HG03135 (cell line): ENCODE measurements at regions not wholly inside any gene's neighbourhood (a gene's known extent, or its start where the extent isn't known, plus 50 kb on each side); places are given as distances from the start of the nearest gene placed in this dataset.
"Not testable (repeated sequence)": the region's sequence is repeated elsewhere in the genome, so short reads cannot be mapped to it uniquely, and the experiment has no call there.

Experiments used
- ATAC-seq: cut with Tn5 transposase; IDR thresholded peaks from one replicate; pipeline ENCODE4 v1.9.1; 2021; ENCODE audit warnings: mild to moderate bottlenecking, moderate library complexity; ENCODE audit not compliant: unreplicated experiment

DNA sequence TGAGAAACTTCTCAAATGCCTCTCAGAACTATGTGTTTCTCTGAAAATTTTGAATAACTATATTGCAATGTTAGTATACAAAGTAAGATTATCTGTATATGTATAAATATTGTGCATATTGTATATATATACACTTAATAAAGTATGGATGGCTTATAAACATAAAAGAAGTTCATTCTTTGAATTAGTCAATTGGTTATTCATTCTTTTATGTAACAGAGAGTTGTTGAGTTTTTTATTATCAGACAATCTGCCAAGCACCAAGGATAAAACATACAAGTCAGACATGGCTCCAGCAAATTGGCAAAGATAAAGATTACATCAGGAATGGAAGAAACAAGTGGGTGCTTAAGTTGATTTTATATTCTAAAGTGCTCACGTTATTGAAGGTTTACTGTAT lies 289.1 kb upstream of the EYS start:
- no peak for ATAC-seq

DNA sequence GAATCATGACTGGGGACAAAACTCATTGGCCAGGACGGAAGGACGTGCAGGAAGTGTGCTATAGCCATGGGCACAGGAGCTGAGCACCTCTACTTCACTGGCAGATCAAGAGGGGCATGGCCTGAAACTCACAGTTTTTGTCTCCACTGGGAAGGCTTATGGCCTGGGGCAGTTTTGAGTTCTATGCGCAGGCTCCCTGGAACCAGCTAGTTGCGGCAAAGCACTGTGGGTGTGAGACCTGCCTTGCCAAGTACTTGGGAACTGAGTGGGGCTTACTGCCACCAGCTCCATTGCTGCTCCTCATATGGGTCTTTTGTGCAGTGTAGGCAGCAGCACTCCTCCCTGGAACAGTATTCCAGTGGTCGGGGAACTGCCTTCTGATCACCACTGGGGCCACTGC lies 282.6 kb upstream of the EYS start:
- ATAC-seq = no peak

DNA sequence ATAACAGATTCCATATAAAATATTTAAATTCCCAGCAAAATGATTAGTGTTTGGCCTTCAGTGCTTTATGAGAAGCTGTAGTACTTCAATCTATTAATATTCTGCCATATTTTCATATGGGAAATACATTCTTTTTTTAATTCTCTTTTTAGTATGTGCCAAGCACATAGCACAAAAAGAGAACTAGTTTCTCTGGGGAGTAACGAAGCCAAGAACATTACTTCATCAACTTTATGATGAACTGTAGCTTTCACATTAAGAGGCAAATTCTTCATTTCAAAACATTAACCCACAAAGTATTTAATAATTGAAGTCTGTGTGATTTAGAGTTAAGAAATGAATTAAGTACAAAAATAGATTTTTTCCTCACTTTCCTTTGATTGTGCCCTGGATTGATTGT lies 281.0 kb upstream of the EYS start:
- ATAC-seq = no peak

DNA sequence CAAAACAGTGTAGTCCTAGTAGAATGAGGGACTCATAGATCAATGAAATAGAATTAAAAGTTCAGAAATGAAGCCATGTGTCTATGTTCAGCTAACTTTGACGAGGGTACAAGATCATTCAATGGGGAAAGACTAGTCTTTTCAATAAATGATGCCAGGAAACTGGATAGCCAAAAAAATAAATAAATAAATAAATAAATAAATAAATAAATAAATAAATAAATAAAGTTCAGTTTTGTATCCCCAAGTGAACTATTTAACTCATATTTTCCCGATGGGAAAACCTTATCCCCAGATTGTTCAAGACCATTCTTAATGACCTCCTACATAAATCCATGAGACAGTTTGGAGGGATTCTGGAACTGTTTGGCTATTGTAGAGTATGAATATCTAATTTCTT lies 277.1 kb upstream of the EYS start:
- no peak for ATAC-seq

DNA sequence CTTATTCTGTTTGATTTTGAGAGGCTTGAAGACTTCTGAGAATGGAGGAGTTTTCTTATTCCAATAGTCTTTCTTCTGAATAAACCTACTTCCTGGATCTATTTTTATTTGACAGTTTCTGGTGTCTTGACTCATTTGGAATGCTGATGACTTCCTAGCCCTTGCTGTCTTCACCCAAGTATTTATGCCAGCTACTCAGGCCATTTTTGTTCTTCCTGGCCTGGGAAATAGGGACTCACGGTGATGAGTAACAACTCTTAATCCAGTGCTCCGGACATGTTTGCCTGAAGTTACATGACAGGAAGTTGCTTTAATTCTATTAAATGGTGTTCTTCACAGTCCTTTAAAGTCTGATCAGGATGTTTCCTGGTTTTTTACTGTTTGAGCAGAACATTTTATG lies 272.1 kb upstream of the EYS start:
- no peak for ATAC-seq

DNA sequence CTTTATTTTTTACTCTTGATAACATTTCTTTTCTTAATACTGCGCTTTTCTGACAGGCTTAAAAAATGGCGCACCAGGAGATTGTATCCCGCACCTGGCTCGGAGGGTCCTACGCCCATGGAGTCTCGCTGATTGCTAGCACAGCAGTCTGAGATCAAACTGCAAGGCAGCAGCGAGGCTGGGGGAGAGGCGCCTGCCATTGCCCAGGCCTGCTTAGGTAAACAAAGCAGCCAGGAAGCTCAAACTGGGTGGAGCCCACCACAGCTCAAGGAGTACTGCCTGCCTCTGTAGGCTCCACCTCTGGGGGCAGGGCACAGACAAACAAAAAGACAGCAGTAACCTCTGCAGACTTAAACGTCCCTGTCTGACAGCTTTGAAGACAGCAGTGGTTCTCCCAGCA lies 264.2 kb upstream of the EYS start:
- not testable (repeated sequence) for ATAC-seq

DNA sequence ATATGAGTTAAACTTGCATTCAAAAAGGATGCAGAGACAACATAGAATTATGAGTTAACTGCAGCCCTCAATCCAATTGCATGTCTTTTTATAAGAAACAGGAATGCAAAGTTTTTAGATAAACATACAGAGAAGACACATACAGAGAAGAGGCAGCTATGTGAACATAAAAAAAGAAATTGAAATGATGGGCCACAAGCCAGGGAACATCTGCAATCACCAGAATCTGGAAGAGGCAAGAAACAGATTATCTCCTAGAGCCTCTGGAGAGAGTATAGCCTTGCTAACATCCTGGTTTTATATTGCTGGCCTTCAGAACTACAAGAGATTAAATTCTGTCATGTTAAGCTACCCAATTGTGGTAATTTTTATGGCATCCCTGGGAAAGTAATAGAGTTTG lies 257.2 kb upstream of the EYS start:
- ATAC-seq = no peak

DNA sequence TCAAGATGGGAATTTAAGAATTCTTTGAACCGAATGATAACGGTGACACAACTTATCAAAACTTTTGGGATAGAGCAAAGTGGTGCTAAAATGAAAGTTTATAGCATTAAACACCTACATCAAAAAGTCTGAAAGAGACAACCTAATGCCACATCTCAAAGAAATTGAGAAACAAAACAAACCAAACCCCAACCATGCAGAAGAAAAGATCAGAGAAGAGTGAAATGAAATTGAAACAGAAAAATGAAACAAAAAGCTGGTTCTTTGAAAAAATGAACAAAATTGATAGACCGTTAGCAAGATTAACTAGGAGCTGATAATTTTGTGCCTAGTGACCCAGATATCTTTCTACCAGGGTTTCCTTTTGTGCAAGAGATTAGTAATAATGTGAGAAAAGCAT lies 248.0 kb upstream of the EYS start:
- ATAC-seq = no peak

DNA sequence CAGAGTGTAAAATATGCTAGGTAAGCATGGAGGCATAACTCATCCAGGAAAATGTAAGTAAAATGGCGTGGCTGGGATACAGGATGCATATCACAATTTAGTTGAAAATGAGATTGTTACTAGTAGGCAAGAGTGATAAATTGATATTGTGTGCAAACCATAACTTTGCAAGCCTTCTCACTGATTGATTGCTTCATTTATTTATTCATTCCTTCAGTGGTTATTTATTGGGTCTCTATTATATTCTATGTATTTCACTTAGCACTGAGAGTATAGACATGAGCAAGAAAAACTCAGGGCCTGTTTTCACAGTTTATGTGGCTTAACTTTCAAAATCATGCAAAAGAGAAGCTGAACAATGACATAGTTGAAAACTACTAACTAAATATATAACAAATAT lies 241.0 kb upstream of the EYS start:
- ATAC-seq = no peak

DNA sequence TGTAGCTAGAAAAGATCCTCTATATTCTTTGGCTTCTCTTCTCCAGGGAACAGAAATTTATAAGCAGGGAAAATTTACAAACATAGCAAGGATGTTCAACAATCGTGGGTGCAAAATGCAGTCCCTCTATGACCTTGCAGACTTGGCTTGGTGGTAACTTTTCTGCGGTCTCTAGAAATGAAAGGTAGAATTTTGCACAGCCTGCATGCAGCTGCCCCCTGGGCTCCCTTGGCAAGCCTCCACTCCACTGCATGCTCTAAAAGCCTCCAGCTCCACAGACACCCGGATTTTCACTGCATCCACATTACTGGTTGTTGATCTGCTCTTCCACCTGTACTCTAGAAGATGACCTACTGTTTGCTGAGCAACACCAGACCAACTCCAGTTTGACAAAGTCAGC lies 236.5 kb upstream of the EYS start:
- no peak for ATAC-seq

DNA sequence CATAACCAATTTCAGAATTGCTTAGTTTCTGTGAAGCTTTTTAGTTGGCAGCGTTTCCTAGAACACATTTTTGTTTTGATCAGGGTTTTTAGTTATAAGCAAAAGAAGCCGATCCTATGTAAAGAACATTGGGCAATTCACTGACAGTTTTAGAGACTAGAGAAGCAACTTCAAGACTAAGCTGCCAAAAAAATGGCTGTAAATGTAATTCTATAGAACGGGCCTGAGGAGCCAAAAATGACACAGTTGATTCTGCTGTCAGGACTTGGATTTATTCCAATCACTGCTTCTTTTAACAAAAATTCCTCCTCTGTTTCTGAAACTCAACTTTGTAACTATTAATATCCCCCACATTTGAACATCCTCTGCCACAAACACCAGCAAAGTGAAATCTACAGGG lies 236.0 kb upstream of the EYS start:
- ATAC-seq = no peak

DNA sequence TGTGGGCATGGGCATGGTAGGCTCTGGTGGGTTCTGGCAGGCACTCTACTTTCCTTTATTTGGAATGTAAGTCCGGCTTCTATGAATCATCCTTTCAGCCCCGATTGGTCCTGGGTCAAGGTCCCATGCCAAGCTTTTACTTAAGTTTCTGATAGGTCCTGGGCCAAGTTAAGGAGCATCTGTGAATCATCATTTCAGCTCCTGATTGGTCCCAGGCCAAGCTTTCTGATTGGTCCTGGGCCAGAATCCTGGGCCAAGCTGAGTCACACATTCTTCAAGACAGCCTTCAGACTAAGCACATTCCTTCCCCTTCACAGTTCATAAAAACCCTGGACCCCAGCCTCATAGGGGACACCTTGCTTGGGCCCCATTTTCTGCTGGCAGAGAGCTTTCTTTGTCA lies 231.0 kb upstream of the EYS start:
- ATAC-seq = no peak

DNA sequence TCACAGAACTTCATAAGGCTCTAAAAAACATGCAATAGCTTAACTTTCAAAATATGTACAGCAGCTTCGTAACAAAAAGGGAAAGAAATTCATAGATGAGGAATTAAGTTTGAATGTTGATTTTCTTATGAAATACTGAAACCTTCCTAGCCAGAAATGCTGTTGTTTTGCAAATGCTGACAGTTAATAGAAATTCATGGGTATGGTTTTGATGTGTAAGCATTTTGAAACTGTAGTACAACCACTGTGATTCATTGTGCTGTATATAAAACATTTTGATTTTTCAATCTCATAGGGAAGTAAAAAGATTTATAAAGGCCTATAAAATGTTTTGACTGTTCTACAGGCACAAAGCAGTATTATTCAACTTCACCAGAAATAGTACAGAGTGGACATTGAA lies 228.4 kb upstream of the EYS start:
- no peak for ATAC-seq

DNA sequence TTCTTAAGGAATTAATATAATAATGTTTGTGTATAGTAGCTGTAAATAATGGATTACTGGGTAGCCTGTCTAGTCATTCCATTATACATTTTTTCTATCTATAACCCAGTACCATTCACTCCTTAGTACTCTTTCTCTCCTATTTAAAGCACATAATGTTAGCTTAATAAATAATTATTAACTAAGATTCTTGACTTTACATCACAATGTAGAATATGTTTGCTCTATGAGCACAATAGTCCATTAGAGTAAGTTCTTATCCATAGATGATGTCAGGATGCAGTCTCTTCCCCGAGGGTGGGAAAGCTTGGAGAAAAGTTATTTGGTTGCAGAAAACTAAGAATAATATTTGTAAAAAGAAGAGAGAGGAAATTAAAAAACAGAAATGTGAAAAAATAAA lies 226.4 kb upstream of the EYS start:
- no peak for ATAC-seq

DNA sequence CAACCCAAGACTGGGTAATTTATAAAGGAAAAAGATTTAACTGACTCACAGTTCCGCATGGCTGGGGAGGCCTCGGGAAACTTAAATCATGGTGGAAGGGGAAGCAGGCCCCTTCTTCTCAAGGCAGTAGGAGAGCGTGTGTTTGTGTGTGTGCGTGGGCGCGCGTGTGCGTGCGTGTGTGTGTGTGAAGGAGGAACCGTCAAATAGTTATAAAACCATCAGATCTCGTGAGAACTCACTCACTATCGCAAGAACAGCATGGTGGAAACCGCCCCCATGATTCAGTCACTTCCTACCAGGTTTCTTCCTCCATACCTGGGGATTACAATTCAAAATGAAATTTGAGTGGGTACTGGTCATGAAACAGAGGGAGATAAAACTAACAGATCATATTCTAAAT lies 220.1 kb upstream of the EYS start:
- ATAC-seq = no peak

DNA sequence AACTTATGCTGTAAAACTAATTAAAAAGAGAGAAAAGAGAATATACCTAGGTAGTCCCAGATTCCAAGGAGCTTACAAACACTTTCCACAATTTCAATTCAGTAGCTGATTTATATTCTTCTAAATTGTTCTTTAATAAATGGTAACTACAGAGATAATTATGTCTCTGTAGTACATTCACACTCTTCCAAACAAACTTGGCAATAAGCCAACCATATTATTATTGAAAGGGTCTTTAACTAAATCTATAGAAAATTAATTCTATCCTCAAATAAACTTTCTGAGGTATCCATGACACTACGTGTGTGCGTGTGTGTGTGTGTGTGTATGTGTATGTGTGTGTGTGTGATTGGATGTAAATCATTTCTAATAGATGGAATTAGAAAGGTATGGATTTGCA lies 217.4 kb upstream of the EYS start:
- ATAC-seq = no peak

DNA sequence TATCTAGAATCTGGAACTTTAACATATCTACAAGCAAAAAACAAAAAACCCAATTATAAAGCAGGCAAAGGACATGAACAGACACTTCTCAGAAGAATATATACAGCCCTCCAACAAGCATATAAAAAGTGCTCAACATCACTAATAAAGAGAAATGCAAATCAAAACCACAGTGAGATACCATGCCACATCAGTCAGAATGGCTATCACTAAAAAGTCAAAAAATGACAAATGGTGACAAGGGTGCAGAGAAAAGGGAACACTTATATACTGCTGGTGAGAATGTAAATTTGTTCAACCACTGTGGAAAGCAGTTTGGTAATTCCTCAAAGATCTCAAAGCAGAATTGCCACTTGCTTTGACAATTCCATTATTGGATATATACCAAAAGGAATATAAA lies 215.0 kb upstream of the EYS start:
- no peak for ATAC-seq

DNA sequence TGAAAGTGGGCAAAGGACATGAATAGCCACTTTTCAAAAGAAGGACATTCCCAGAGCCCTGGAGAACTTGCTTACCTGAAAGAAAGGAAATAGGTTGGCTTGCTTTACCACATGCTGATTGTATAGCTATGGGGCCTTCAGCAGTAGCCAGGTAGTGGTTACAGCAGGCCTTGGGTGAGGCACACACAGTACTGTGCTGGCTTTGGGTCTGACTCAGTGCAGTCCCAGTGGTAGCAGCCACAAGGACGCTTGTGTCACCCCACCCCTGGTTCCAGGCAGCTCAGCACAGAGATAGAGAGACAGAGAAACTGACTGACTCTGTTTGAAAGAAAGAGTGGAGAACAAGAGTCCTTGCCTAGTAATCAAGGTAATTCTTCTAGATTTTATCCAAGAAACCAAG lies 201.0 kb upstream of the EYS start:
- ATAC-seq = no peak

DNA sequence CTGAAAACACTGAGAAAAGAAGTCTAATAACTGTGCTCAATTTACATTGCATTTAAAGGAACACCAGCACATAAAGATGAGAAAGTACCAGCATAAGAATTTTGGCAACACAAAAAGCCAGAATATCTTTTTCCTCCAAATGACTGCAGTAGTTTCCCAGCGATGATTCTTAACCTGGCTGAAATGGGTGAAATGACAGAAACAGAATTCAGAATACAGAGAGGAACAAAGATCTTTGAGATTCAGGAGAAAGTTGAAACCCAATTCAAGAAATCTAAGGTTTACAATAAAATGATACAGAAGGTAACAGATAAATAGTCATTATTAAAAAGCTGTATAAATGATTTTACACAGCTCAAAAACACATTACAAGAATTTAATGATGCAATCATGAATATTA lies 197.0 kb upstream of the EYS start:
- no peak for ATAC-seq

DNA sequence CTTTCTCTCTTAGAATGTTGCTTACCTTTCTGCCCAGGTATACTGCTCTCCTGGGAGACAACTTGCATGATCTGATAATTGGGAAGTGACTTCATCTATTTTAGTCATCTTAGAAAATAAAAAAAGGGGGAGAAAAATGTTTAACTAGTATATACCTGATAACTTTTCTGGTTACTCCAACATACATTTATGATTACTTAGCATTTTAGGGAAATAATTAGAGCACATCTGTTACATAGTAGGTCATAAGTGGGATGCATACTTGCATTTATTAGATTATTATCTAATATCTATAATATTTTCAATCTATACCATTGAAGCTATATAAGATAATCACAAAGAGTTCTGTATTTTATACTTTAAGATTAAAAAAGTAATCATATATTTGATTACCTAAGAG lies 193.9 kb upstream of the EYS start:
- no peak for ATAC-seq

DNA sequence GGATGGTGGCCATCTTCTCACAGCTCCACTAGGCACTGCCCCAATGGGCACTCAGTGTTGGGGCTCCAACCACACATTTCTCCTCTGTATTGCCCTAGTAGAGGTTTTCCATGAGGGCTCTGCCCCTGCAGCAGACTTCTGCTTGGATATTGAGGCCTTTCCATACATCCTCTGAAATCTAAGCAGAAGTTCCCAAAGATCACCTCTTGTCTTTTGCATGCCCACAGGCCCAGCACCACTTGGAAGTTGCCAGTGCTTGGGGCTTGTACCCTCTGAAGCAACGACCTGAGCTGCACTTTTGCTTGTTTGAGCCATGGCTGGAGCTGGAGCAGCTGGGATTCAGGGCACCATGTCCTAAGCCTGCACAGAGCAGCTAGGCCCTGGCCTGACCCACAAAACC lies 189.1 kb upstream of the EYS start:
- ATAC-seq = no peak

DNA sequence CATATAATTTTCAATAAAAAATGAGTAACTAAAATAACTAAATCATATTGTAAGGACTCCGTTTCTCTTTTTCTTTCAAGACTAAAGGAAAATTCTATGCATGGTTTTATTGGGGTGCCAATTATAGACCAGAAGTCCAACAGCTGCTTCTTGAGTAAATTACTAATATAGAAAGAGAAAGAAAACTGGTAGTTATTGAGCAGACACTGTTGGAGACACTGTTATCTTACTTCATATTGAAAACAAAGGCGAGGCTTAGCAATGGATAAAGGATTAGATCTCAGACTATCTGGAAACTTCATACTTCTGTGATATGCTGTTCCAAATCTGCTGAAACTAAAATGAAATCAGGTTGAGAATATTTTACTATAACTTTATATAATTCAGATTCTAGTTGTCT lies 169.6 kb upstream of the EYS start:
- no peak for ATAC-seq

DNA sequence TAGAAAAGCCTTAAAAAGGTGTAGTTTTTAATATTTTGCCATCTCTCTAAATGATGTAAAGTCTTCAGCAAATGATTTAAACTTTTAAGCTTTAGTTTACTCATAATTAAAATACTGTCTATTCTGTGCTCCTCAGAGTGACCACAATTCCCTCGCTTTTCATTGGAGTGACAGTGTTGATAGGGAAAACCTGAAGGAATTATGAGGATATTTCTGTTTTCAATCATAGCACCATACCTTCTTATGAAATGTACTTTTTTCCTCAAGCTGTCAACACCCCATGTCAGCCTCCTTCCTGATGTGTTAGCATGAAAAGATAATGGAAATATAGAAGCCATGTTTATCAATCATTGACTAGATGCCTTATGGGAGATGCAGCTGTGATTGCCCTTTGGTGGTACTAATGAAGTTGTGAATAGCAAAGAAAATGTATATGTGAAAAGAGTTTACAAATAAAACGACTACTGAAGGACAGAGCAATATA lies 145.4 kb upstream of the EYS start:
- ATAC-seq = no peak

DNA sequence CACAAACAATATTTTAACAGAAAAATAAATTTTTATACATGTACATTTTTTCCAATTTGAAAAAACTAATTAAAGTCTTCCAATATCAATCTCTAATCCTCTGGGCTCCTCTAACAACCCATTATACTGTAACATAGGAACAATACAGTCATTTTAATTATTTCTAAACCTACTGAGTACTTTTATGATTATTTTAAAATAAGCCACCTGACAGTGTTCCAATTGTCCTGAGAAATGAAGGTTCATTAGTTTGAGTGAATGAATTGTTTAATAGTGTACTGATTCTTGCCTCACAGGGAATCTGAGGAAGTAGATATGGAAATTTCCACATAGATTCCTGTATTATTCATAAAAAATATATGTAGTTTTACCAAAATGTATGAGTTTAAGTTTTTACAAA lies 123.1 kb upstream of the EYS start:
- ATAC-seq = no peak
